ENCODE measurements at regions not wholly inside any gene's neighbourhood (a gene's known extent, or its start where the extent isn't known, plus 50 kb on each side); places are given as distances from the start of the nearest gene placed in this dataset.

DNA sequence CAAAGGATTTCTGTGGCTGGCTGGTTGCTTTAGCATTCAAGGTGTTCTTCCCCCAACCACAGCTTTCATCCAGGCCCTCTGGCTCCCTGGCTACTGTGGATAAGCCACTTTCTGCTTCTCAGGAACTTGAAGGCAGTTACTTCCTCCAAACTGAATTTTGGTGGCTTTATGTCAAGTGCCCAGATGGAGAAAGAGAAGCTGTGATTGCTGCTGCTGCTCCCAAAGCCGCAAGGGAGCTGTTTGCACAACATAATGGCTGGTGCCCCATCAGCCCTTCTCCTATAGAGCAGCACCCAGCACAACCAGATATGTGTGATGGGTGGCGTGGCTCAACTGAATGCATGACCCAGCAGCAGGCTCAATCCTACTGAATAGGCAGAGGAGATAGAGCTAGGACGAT, 465.2 kb downstream of the MAFB start:
- no peak overlapping the region for H3K4me3 ChIP-seq (ENCODE audit: control insufficient read depth, low read depth, low read length)
- TF ChIP-seq, protein P1, sequence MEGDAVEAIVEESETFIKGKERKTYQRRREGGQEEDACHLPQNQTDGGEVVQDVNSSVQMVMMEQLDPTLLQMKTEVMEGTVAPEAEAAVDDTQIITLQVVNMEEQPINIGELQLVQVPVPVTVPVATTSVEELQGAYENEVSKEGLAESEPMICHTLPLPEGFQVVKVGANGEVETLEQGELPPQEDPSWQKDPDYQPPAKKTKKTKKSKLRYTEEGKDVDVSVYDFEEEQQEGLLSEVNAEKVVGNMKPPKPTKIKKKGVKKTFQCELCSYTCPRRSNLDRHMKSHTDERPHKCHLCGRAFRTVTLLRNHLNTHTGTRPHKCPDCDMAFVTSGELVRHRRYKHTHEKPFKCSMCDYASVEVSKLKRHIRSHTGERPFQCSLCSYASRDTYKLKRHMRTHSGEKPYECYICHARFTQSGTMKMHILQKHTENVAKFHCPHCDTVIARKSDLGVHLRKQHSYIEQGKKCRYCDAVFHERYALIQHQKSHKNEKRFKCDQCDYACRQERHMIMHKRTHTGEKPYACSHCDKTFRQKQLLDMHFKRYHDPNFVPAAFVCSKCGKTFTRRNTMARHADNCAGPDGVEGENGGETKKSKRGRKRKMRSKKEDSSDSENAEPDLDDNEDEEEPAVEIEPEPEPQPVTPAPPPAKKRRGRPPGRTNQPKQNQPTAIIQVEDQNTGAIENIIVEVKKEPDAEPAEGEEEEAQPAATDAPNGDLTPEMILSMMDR (conservative IDR thresholded peaks at IDR 0.05; ENCODE audit: control insufficient read depth, insufficient read depth, low read depth, low read length) = no peak
- no peak for DNase-seq (ENCODE audit: low read depth)

DNA sequence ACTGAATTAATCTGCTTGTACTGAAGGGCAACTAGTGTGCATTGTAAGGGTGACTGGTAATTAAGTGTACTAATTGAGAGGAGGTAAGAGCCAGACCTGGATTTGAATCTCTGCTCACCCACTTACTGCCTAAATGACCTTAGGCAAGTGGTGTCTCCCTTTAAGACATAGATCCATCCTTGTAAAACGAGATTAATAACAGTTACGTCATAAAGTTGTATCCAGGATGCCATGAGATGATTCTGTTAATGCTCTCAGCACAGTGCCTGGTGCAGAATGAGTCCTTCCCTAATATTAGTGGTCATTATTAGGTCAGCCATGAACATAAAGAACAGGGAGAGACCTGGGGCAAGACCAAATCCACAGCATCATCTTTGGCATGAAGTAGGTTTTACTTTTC, 470.1 kb downstream of the MAFB start:
- no peak overlapping the region for H3K4me3 ChIP-seq (ENCODE audit: control insufficient read depth, low read depth, low read length)
- TF ChIP-seq, protein P1 (conservative IDR thresholded peaks at IDR 0.05; ENCODE audit: control insufficient read depth, insufficient read depth, low read depth, low read length) = no peak
- DNase-seq (ENCODE audit: low read depth) = no peak

DNA sequence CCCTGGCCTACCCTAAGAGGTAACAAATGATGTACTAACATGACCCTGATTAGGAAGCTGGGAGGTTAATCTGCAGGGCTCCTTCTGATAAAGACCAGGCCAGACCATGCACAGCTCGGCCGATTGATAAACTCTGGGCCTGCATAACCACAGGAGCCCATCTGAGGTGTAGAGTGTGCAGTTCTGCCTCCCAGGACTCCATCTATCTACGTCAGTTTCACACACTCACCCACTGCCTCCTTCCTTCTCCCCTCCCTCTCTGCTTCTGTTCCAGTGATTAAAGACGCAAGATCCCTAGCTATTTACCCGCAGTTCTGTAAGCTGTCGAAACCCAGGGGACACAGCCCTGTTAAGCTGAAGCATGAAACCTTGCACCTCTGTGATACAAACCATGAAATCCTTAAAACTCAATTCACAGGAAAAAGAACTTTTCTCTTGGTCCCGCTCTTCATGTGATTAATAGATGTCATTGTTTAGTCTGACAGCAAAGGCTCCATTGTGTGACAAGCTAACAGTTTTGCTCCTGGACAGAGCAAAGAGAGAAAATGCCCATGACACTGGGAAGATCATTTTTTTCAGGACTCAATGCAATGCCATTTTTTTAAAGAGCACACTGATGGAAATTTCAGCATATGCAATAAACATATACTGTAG, 470.6 kb downstream of the MAFB start:
- no peak for DNase-seq (ENCODE audit: low read depth)
- TF ChIP-seq, protein P1 (conservative IDR thresholded peaks at IDR 0.05; ENCODE audit: control insufficient read depth, insufficient read depth, low read depth, low read length) = no peak
- H3K4me3 ChIP-seq (ENCODE audit: control insufficient read depth, low read depth, low read length) = no peak overlapping the region

DNA sequence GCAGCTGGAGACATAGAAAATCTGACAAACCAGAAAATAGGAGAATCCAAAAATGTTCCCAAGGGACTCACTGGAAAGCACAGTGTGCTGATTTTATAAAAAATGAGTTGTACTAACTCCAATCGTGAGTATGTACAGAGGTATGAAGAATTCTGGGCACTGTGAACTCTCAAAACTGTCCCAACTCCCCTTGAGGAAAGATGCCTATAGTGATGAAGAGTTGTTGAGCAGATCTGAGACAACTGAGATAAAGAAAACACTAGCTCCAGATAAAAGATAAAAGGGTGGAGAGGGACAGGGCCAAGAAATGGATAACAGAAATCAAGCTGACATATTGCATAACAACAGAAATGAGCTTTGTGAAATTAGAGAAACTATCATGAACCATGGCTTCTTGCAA, 481.4 kb downstream of the MAFB start:
- H3K4me3 ChIP-seq (ENCODE audit: control insufficient read depth, low read depth, low read length) = no peak overlapping the region
- TF ChIP-seq, protein P1 (conservative IDR thresholded peaks at IDR 0.05; ENCODE audit: control insufficient read depth, insufficient read depth, low read depth, low read length) = no peak
- DNase-seq (ENCODE audit: low read depth) = peak; percentile 23

DNA sequence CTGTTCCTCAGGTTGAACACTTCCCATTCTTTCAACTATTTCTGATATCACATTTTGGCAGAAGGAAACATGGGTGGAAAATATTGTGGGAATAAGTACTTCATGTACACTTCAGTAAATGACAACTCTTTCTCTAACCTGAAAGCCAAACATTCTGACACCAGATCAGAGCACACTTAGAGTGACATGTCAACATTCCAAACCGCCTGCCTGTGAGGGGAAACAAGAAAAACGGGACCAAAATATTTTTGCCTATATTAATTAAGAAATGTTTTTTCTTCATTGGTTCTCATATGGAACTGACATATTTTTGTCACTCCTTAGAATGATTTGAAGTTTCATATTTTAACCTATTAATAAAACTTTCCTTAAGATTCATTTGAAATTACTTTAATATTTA, 483.1 kb downstream of the MAFB start:
- TF ChIP-seq, protein P1 (conservative IDR thresholded peaks at IDR 0.05; ENCODE audit: control insufficient read depth, insufficient read depth, low read depth, low read length) = no peak

DNA sequence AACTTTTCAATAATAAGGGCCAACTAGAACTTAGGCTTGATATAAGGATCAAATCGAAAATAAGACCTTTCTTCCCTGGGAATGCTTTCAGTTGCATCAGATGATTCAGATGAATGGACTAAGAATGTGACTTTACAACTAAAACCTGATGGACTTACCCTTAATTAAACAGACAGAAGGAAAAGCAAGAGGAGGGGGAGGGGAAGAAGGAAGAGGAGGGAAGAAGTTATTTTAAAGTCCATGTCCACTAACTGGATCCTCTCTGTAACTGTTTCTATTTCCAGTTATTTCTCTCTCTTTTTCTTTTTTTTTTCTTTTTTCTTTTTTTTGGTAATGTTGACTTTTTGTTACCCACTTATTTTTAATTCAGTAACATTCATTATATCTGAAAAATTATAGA, 486.0 kb downstream of the MAFB start:
- TF ChIP-seq, protein P1 (conservative IDR thresholded peaks at IDR 0.05; ENCODE audit: control insufficient read depth, insufficient read depth, low read depth, low read length) = no peak
- H3K4me3 ChIP-seq (ENCODE audit: control insufficient read depth, low read depth, low read length) = no peak overlapping the region
- no peak for DNase-seq (ENCODE audit: low read depth)

More for the DNA sequence above, 483.1 kb downstream of the MAFB start:
- DNase-seq (ENCODE audit: low read depth) = no peak
- H3K4me3 ChIP-seq (ENCODE audit: control insufficient read depth, low read depth, low read length) = no peak overlapping the region

DNA sequence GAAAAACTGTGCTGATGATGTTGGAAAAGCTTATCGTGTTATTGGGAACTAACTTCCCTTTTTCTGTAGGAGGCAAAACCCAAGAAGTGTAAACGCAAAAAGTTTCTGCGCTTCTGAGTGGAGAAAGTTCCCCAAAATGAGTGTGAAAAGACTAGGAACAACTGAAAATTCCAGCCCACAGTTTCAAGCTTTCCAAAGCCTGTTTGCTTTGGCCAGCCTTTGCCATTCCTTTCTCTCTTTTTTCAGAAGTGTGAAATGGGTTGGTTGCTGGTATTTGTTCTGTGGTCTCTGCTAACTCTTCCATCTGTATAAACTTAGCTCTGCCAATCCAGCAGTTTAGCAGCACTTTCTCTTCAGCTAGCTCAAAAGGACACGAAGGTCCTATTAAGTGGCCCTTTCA, 491.3 kb downstream of the MAFB start:
- no peak overlapping the region for H3K4me3 ChIP-seq (ENCODE audit: control insufficient read depth, low read depth, low read length)
- TF ChIP-seq, protein P1 (conservative IDR thresholded peaks at IDR 0.05; ENCODE audit: control insufficient read depth, insufficient read depth, low read depth, low read length) = no peak
- DNase-seq (ENCODE audit: low read depth) = no peak
